HG02870 (cell line): ENCODE measurements at regions not wholly inside any gene's neighbourhood (a gene's known extent, or its start where the extent isn't known, plus 50 kb on each side); places are given as distances from the start of the nearest gene placed in this dataset.
"Not testable (repeated sequence)": the region's sequence is repeated elsewhere in the genome, so short reads cannot be mapped to it uniquely, and the experiment has no call there.

Experiments
- ATAC-seq: cut with Tn5 transposase; IDR thresholded peaks from one replicate; pipeline ENCODE4 v1.9.1; 2021; ENCODE audit warnings: mild to moderate bottlenecking, moderate library complexity; ENCODE audit not compliant: unreplicated experiment

- no peak for ATAC-seq
Observed at GRCh38 chr3:86562090-86562489, 428.9 kb downstream of the VGLL3 start.

- no peak for ATAC-seq
Observed at GRCh38 chr3:86561215-86561614, 429.7 kb downstream of the VGLL3 start.

GRCh38 chr3:86554383-86554782 lies 436.6 kb downstream of the VGLL3 start:
- no peak for ATAC-seq

GRCh38 chr3:86547692-86548091 lies 443.3 kb downstream of the VGLL3 start:
- no peak for ATAC-seq

GRCh38 chr3:86537171-86537570 lies 453.8 kb downstream of the VGLL3 start:
- ATAC-seq: no peak

- no peak for ATAC-seq
Observed at GRCh38 chr3:86519819-86520218, 471.1 kb downstream of the VGLL3 start.

- ATAC-seq: no peak
Observed at GRCh38 chr3:86481636-86482035, 509.3 kb downstream of the VGLL3 start.

GRCh38 chr3:86481031-86481430 lies 509.9 kb downstream of the VGLL3 start:
- ATAC-seq: no peak

- ATAC-seq: no peak
Observed at GRCh38 chr3:86464180-86464579, 526.8 kb downstream of the VGLL3 start.

GRCh38 chr3:86451749-86452148 lies 539.2 kb downstream of the VGLL3 start:
- ATAC-seq: no peak

- ATAC-seq: no peak
Observed at GRCh38 chr3:86438544-86438943, 552.4 kb downstream of the VGLL3 start.

GRCh38 chr3:86427343-86427742 lies 563.6 kb downstream of the VGLL3 start:
- ATAC-seq: no peak

- no peak for ATAC-seq
Observed at GRCh38 chr3:86420990-86421739, 569.8 kb downstream of the VGLL3 start.

- no peak for ATAC-seq
Observed at GRCh38 chr3:86418861-86419260, 572.1 kb downstream of the VGLL3 start.

- ATAC-seq: no peak
Observed at GRCh38 chr3:86416334-86416733, 574.6 kb downstream of the VGLL3 start.

GRCh38 chr3:86413645-86414044 lies 577.3 kb downstream of the VGLL3 start:
- ATAC-seq: no peak

- no peak for ATAC-seq
Observed at GRCh38 chr3:86410587-86410986, 580.4 kb downstream of the VGLL3 start.

GRCh38 chr3:86389759-86390158 lies 601.2 kb downstream of the VGLL3 start:
- ATAC-seq: not testable (repeated sequence)

GRCh38 chr3:86388820-86389219 lies 602.1 kb downstream of the VGLL3 start:
- ATAC-seq: no peak

- ATAC-seq: no peak
Observed at GRCh38 chr3:86382556-86382955, 608.4 kb downstream of the VGLL3 start.

- ATAC-seq: no peak
Observed at GRCh38 chr3:86381247-86381646, 609.7 kb downstream of the VGLL3 start.

- no peak for ATAC-seq
Observed at GRCh38 chr3:86379280-86379679, 611.7 kb downstream of the VGLL3 start.

GRCh38 chr3:86378829-86379228 lies 612.1 kb downstream of the VGLL3 start:
- ATAC-seq: no peak
